Smooth muscle cell (in vitro differentiated cells): ENCODE measurements at regions not wholly inside any gene's neighbourhood (a gene's known extent, or its start where the extent isn't known, plus 50 kb on each side); places are given as distances from the start of the nearest gene placed in this dataset.

Experiments
- DNase-seq: peaks from one replicate; lab custom pipeline; 2025; ENCODE audit not compliant: unreplicated experiment; lab: John Stamatoyannopoulos, UW
- H2AFZ ChIP-seq: fragments of 200-600 bp; sonication (generic); 2 replicates; pipeline ENCODE4 v1.6.0; 2016; ENCODE audit warnings: antibody characterized with exemption, low read depth, mild to moderate bottlenecking
- H3F3A ChIP-seq: fragments of 200-600 bp; sonication (generic); 2 replicates; pipeline ENCODE4 v1.6.0; 2017; ENCODE audit warnings: antibody characterized with exemption, low read depth
- H3K27ac ChIP-seq: fragments of 200-600 bp; sonication (generic); 2 replicates; pipeline ENCODE4 v1.5.1; 2016; ENCODE audit warnings: low read depth, mild to moderate bottlenecking
- H3K27me3 ChIP-seq: fragments of 200-600 bp; sonication (generic); 2 replicates; pipeline ENCODE4 v1.6.1; 2016; ENCODE audit warnings: low read depth, mild to moderate bottlenecking
- H3K36me3 ChIP-seq: fragments of 200-600 bp; sonication (generic); 2 replicates; pipeline ENCODE4 v1.5.1; 2016; ENCODE audit warnings: low read depth
- H3K4me1 ChIP-seq: fragments of 200-600 bp; sonication (generic); 2 replicates; pipeline ENCODE4 v1.5.1; 2016; ENCODE audit warnings: low read depth
- H3K4me2 ChIP-seq: fragments of 200-600 bp; sonication (generic); 2 replicates; pipeline ENCODE4 v1.6.0; 2016; ENCODE audit warnings: mild to moderate bottlenecking
- H3K4me3 ChIP-seq: fragments of 200-600 bp; sonication (generic); 2 replicates; pipeline ENCODE4 v1.5.1; 2016; ENCODE audit warnings: mild to moderate bottlenecking
- H3K79me2 ChIP-seq: fragments of 200-600 bp; sonication (generic); 2 replicates; pipeline ENCODE4 v1.6.0; 2016; ENCODE audit warnings: low read depth, mild to moderate bottlenecking
- H3K9ac ChIP-seq: fragments of 200-600 bp; sonication (generic); 2 replicates; pipeline ENCODE4 v1.6.0; 2016; ENCODE audit warnings: low read depth
- H3K9me3 ChIP-seq: fragments of 200-600 bp; sonication (generic); replicated peaks from 2 replicates; pipeline ENCODE4 v1.5.1; 2016; ENCODE audit warnings: low read depth
- H4K20me1 ChIP-seq: fragments of 200-600 bp; sonication (generic); 2 replicates; pipeline ENCODE4 v1.6.0; 2016; ENCODE audit warnings: low read depth
- CTCF ChIP-seq: fragments of 200-600 bp; sonication (generic); IDR thresholded peaks from 2 replicates; pipeline ENCODE4 v1.5.1; 2017; ENCODE audit warnings: borderline replicate concordance, mild to moderate bottlenecking, antibody characterized with exemption; ENCODE audit not compliant: insufficient read depth, poor library complexity, severe bottlenecking
- WGBS: methylation state at CpG from one replicate; pipeline ENCODE4 v1.1.7; 2016; ENCODE audit warnings: low lambda C conversion rate; 5-methylcytosine and 5-hydroxymethylcytosine counted together

- Histone ChIP-seq H2AFZ (no peak overlapping the region), H3F3A (no peaks in the 10 kb centered on the region), H3K4me2 (no peak overlapping the region), H3K36me3 (no peaks in the 10 kb centered on the region), H3K9ac (no peak overlapping the region), H4K20me1 (no peaks in the 10 kb centered on the region), H3K4me3 (no peak overlapping the region), H3K4me1 (no peaks in the 10 kb centered on the region), H3K79me2 (no peaks in the 10 kb centered on the region), H3K9me3 (no peaks in the 10 kb centered on the region), H3K27ac (no peak overlapping the region), H3K27me3 (peaks cover 6% of the 10 kb centered on the region)
- 74% methylated on average over 19 of the region's 19 CpGs for WGBS
- no peak for DNase-seq
- no peak for TF ChIP-seq CTCF
Measured at GRCh38 chr15:70478251-70478990, 284.9 kb downstream of the UACA start.

GRCh38 chr15:70477750-70478250, 285.6 kb downstream of the UACA start:
- Histone ChIP-seq H3K4me2 (no peak overlapping the region), H3K36me3 (no peaks in the 10 kb centered on the region), H3K79me2 (no peaks in the 10 kb centered on the region), H3F3A (no peaks in the 10 kb centered on the region), H3K9ac (no peak overlapping the region), H3K4me3 (no peak overlapping the region), H3K4me1 (no peaks in the 10 kb centered on the region), H3K27ac (no peak overlapping the region), H3K27me3 (peaks cover 6% of the 10 kb centered on the region), H4K20me1 (no peaks in the 10 kb centered on the region), H2AFZ (no peak overlapping the region), H3K9me3 (no peaks in the 10 kb centered on the region)
- DNase-seq = no peak
- WGBS = 92% methylated on average over 8 of the region's 9 CpGs
- TF ChIP-seq CTCF = no peak

- Histone ChIP-seq H3K4me1 (no peaks in the 10 kb centered on the region), H3K27ac (no peak overlapping the region), H3K4me3 (no peak overlapping the region), H3K9me3 (no peaks in the 10 kb centered on the region), H3F3A (no peaks in the 10 kb centered on the region), H2AFZ (no peak overlapping the region), H3K4me2 (no peak overlapping the region), H3K9ac (no peak overlapping the region), H3K27me3 (no peaks in the 10 kb centered on the region), H3K36me3 (no peaks in the 10 kb centered on the region), H4K20me1 (no peaks in the 10 kb centered on the region), H3K79me2 (no peaks in the 10 kb centered on the region)
- WGBS = 98% methylated on average over 5 of the region's 5 CpGs
- DNase-seq = no peak
- no peak for TF ChIP-seq CTCF
Measured at GRCh38 chr15:70476441-70476840, 286.9 kb downstream of the UACA start.

- Histone ChIP-seq H2AFZ (no peak overlapping the region), H3K36me3 (no peaks in the 10 kb centered on the region), H4K20me1 (no peaks in the 10 kb centered on the region), H3K27ac (peak overlapping the region; percentile 71), H3K4me1 (no peaks in the 10 kb centered on the region), H3K4me2 (no peak overlapping the region), H3K9me3 (no peaks in the 10 kb centered on the region), H3K27me3 (no peaks in the 10 kb centered on the region), H3K4me3 (no peak overlapping the region), H3F3A (no peaks in the 10 kb centered on the region), H3K9ac (no peak overlapping the region), H3K79me2 (no peaks in the 10 kb centered on the region)
- DNase-seq = no peak
- TF ChIP-seq CTCF = no peak
Measured at GRCh38 chr15:70475921-70476320, 287.4 kb downstream of the UACA start.
